Stomach (tissue), 4 donors: ENCODE measurements at regions not wholly inside any gene's neighbourhood (a gene's known extent, or its start where the extent isn't known, plus 50 kb on each side); places are given as distances from the start of the nearest gene placed in this dataset.

Experiments
- CTCF ChIP-seq, 7 experiments: fragments of 450-650 bp in 4 of 7; fragments of 200-600 bp in 3 of 7; sonication (generic) in 3 of 7; IDR thresholded peaks; one replicate each; pipeline ENCODE4 v1.5.1; 2016 to 2019; ENCODE audit warnings: antibody characterized with exemption in 7 of 7, control low read depth in 2 of 7, mild to moderate bottlenecking in 1 of 7
- EP300 ChIP-seq: sonication (generic); formaldehyde crosslinking; IDR thresholded peaks from one replicate; pipeline ENCODE4 v1.6.1; 2017; ENCODE audit warnings: antibody characterized with exemption
- POLR2A ChIP-seq, 4 donors: fragments of 450-650 bp; IDR thresholded peaks; one replicate each; pipeline ENCODE4 v1.6.1; 2016; ENCODE audit warnings: antibody characterized with exemption in 4 of 4, control low read depth in 2 of 4, mild to moderate bottlenecking in 1 of 4, moderate library complexity in 1 of 4

- no peak for TF ChIP-seq POLR2A (IDR thresholded peaks at IDR 0.05)
- no peak for TF ChIP-seq CTCF (IDR thresholded peaks at IDR 0.05)
- TF ChIP-seq EP300 = no peak
Observed at GRCh38 chr10:62917475-62918238, 101.5 kb upstream of the EGR2 start.
